Erythroblast (primary cell): ENCODE measurements at regions not wholly inside any gene's neighbourhood (a gene's known extent, or its start where the extent isn't known, plus 50 kb on each side); places are given as distances from the start of the nearest gene placed in this dataset.

ENCODE experiments used
- GATA1 ChIP-seq: IDR thresholded peaks from 2 replicates; pipeline ENCODE4 v1.6.1; 2011; ENCODE audit warnings: low read depth, mild to moderate bottlenecking, control low read depth, low read length, moderate library complexity
- POLR2A ChIP-seq: IDR thresholded peaks from 2 replicates; pipeline ENCODE4 v1.6.1; 2011; ENCODE audit warnings: mild to moderate bottlenecking, low read length

- TF ChIP-seq POLR2A (no peak), GATA1 (no peak)
Measured at GRCh38 chr1:238205045-238205662, 314.4 kb upstream of the ZP4 start.
